K562 (cell line): ENCODE measurements at regions not wholly inside any gene's neighbourhood (a gene's known extent, or its start where the extent isn't known, plus 50 kb on each side); places are given as distances from the start of the nearest gene placed in this dataset.

Experiments
- BRF2 ChIP-seq: IDR thresholded peaks from 3 replicates; pipeline ENCODE4 v1.6.1; 2011; ENCODE audit warnings: borderline replicate concordance, mild to moderate bottlenecking; ENCODE audit not compliant: insufficient read length, insufficient read depth
- CTCF ChIP-seq, 3 experiments: IDR thresholded peaks in 2 of 3; conservative IDR thresholded peaks in 1 of 3; 2 replicates each; pipeline ENCODE4 v1.5.1; 2011 to 2012; ENCODE audit warnings: low read length in 3 of 3, mild to moderate bottlenecking in 3 of 3, control low read depth in 2 of 3, improper control_type of control experiment in 1 of 3, inconsistent platforms in 1 of 3, low read depth in 1 of 3, mixed read lengths in 1 of 3, moderate library complexity in 1 of 3; ENCODE audit not compliant: insufficient read depth in 2 of 3
- EP300 ChIP-seq: IDR thresholded peaks from 2 replicates; pipeline ENCODE4 v1.6.1; 2012; ENCODE audit warnings: low read length, improper control_type of control experiment
- KLF6 ChIP-seq: fragments of 250-450 bp; sonication (Bioruptor Pico); IDR thresholded peaks from 2 replicates; pipeline ENCODE4 v1.4.0; 2020; ENCODE audit warnings: mild to moderate bottlenecking, moderate library complexity, borderline replicate concordance
- NFIC ChIP-seq: fragments of 450-650 bp; IDR thresholded peaks from 2 replicates; pipeline ENCODE4 v1.6.1; 2017; ENCODE audit warnings: mild to moderate bottlenecking, inconsistent platforms
- RCOR1 ChIP-seq, 2 experiments: IDR thresholded peaks; 2 replicates each; pipeline ENCODE4 v1.6.1; 2012; ENCODE audit warnings: low read depth in 2 of 2, low read length in 2 of 2, borderline replicate concordance in 1 of 2, improper control_type of control experiment in 1 of 2
- SIN3A ChIP-seq, 2 experiments: fragments of 150-350 bp in 1 of 2; IDR thresholded peaks; 2 replicates each; pipeline ENCODE4 v1.6.1; 2011 to 2016; ENCODE audit warnings: borderline replicate concordance in 2 of 2, low read depth in 2 of 2, low read length in 2 of 2, mild to moderate bottlenecking in 2 of 2, moderate library complexity in 2 of 2; ENCODE audit not compliant: control insufficient read depth in 1 of 2
- TRIM28 ChIP-seq: fragments of 450-650 bp; IDR thresholded peaks from 2 replicates; pipeline ENCODE4 v1.6.1; 2017
- ZNF785 ChIP-seq: fragments of 250-450 bp; sonication (Bioruptor Pico); IDR thresholded peaks from 2 replicates; pipeline ENCODE4 v1.4.0; 2020; ENCODE audit warnings: mild to moderate bottlenecking

- TF ChIP-seq CTCF (IDR thresholded peaks at IDR 0.05 in 2 of 3, conservative IDR thresholded peaks at IDR 0.05 in 1 of 3; ENCODE audit: insufficient read depth in 2 of 3, low read depth in 1 of 3, low read length in 3 of 3) = no peak
- no peak for TF ChIP-seq KLF6 (CRISPR knock-in tag)
- no peak for TF ChIP-seq SIN3A (IDR thresholded peaks at IDR 0.05; ENCODE audit: borderline replicate concordance in 2 of 2, control insufficient read depth in 1 of 2, low read depth in 2 of 2, low read length in 2 of 2)
- TF ChIP-seq ZNF785 (CRISPR knock-in tag) = no peak
- no peak for TF ChIP-seq TRIM28
- TF ChIP-seq EP300 = no peak
- no peak for TF ChIP-seq BRF2
- TF ChIP-seq RCOR1 (IDR thresholded peaks at IDR 0.05; ENCODE audit: borderline replicate concordance in 1 of 2, low read depth in 2 of 2, low read length in 2 of 2) = no peak
- no peak for TF ChIP-seq NFIC
These were observed 266.3 kb downstream of the PDGFC start for GRCh38 chr4:156705311-156705710.
